CD4-positive, alpha-beta T cell treated with Interferon alpha-2 for 1 hour (primary cell): ENCODE measurements at regions not wholly inside any gene's neighbourhood (a gene's known extent, or its start where the extent isn't known, plus 50 kb on each side); places are given as distances from the start of the nearest gene placed in this dataset.

ENCODE experiments used
- DNase-seq, 2 donors: peaks; one replicate each; pipeline ENCODE4 v3.0.0-alpha.2; 2020 to 2022

- no peak for DNase-seq
Measured at GRCh38 chr20:24332956-24333355, 136.5 kb upstream of the SYNDIG1 start.

GRCh38 chr20:24331939-24332338, 137.5 kb upstream of the SYNDIG1 start:
- DNase-seq, result no peak

DNA sequence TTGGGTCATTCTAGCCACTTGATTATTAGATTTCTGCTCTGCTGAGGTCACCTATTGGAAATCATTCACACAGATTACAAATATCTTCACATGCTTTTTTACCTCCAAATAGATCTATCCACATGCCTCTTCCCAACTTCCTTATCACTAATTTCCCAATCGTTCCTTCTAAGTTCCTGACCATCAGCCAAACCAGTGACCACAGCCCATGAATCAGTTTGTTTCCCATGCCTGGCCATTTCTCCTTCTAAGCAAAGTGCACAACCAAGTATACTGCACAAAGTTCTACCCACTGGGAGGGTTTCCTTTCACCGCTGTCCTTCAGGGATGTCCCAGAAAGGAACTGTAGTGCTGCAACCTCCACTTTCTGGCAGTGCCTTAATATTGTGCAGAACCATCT, 140.5 kb upstream of the SYNDIG1 start:
- no peak for DNase-seq

- DNase-seq, result no peak
Measured at GRCh38 chr20:24321973-24322372, 147.5 kb upstream of the SYNDIG1 start.

- DNase-seq, result no peak
Measured at GRCh38 chr20:24318569-24319352, 150.7 kb upstream of the SYNDIG1 start.

GRCh38 chr20:24317224-24317623, 152.2 kb upstream of the SYNDIG1 start:
- no peak for DNase-seq

DNA sequence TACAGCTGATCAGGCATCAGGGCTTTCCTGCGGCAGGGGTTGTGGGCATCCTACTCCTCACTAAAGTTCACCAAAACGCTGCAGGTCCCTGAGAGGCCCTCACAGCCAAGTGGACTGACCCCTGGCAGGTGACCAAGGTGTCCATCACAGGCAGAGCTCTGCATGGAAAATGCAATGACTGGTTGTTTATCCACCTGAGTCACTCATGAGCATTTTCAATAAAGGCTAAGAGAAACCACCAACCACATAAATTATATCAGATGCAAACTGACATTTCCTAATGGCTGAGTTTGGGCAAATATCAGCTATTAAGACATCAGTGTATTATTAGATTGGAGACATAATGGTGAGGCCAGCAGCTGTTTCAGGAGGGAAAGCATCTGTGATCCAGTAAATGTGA, 152.7 kb upstream of the SYNDIG1 start:
- DNase-seq, result no peak

- no peak for DNase-seq
Measured at GRCh38 chr20:24314053-24314452, 155.4 kb upstream of the SYNDIG1 start.

- DNase-seq, result no peak
Measured at GRCh38 chr20:24309596-24309995, 159.8 kb upstream of the SYNDIG1 start.

- no peak for DNase-seq
Measured at GRCh38 chr20:24305371-24305770, 164.1 kb upstream of the SYNDIG1 start.

DNA sequence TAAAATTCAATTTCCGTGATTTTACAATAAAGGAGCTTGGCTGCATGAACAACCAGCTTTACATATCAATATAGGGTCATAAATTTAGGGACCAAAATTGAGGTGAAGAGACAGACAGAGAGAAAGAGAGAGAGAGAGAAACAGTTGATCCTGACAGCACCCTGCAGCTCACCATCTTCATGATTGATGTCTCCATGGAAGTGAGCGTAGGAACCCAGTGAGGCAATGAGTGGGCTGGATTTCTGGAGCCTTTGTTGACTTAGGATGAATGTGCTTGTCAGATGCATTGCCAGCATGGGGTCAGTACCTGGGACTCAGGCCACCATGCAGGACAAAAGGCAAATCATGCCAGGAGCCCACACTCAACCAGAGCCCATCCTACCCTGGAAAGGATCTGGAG, 165.1 kb upstream of the SYNDIG1 start:
- no peak for DNase-seq

DNA sequence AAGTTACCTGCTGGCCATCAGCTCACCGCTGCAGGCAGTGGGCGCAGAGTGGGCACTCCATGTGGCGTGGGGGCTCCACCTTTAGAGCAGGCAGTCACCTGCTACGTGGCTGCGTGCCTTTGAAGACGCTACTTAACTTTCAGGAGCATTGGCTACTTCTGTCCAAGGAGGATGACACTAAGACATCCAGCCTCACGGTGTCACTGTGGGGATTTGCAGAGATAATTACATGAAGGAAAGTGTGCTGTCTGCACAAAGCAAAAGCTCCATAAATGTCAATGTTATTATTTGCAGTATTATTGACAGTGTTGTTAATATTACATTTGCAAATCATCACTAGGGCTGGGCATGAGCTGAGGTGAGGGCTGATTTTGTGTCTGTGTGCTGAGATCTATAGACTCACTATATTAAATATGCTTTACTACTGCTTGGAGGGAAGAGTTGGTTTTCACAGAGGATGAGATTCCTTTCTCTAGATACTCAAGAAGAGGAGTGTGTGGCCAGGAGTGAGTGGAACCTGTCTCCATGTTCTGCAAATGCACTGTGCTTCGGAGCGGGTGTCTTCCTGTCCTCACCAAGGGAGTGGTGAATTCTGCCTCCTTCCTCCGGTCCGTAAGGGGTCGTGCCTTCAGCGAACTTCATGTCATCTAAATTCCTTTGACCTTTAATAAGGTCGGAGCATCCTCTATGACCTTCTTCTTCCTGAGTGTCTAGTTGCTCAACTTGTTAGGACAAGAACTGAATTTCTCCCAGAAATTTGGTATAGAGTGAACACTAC, 165.8 kb upstream of the SYNDIG1 start:
- no peak for DNase-seq

GRCh38 chr20:24297993-24298392, 171.4 kb upstream of the SYNDIG1 start:
- no peak for DNase-seq

GRCh38 chr20:24296477-24297261, 172.8 kb upstream of the SYNDIG1 start:
- no peak for DNase-seq

DNA sequence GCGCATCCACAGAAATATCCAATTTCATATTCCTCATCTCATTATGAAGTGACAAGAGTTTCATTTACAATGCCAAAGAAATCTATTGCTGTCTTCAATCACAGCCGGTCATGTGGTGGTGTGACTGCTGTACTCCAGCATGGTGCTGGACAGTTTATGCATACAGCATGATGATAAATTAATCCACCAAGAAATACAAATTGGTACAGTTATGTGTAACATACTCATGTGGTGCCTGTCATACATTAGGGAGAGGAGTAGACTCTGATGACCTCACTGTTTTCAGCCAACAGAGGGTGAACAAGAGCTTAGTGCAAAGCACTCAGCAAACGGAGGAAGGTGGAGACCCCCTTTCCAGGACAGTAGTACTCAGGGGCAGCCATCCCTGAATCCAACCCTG, 178.4 kb upstream of the SYNDIG1 start:
- DNase-seq, result no peak

GRCh38 chr20:24289737-24290481, 179.5 kb upstream of the SYNDIG1 start:
- DNase-seq, result peak in 1 of 2 donors; percentile 4

DNA sequence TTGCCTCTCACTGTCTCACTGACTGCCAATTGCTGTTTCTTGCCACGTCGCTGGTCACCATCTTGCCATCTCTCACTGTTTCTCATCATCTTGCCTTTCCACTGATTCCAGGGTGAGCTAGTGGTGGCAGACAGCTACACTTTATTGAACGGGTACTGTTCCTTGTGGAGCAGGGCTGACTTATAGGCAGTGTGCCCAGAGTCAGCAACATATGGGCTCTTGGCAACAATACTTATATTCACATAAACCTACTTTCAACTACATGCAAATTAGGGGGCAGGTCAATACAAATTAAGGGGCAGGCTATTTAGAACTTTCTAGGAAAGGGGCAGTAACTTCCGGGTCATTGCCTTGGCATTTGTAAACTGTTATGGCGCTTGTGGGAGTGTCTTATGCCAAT, 186.2 kb upstream of the SYNDIG1 start:
- no peak for DNase-seq

GRCh38 chr20:24277196-24277595, 192.2 kb upstream of the SYNDIG1 start:
- no peak for DNase-seq

- no peak for DNase-seq
Measured at GRCh38 chr20:24275946-24276705, 193.3 kb upstream of the SYNDIG1 start.

GRCh38 chr20:24273251-24273650, 196.2 kb upstream of the SYNDIG1 start:
- DNase-seq, result no peak

DNA sequence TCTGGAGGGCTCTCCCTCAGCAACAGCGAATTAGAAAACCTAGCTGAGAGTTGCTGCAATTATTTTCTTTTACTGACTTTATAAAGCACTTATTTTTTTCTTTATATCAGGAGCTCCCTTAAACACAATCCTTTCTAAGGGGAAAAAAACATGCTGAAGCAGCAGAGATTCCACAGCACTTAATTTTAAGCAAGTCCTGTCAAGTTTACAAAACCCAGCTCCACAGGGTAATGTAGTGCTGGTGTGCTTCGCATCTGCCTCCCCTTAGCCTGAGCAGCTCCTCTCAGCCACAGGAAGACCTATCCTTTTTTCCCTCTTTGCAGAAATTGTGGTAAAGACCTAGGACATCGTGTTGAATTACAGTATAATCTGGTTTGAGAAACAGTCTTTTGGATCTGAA, 208.1 kb upstream of the SYNDIG1 start:
- DNase-seq, result no peak

GRCh38 chr20:24257171-24257570, 212.3 kb upstream of the SYNDIG1 start:
- no peak for DNase-seq
